GM21576 (cell line): ENCODE measurements at regions not wholly inside any gene's neighbourhood (a gene's known extent, or its start where the extent isn't known, plus 50 kb on each side); places are given as distances from the start of the nearest gene placed in this dataset.
"Not testable (repeated sequence)": the region's sequence is repeated elsewhere in the genome, so short reads cannot be mapped to it uniquely, and the experiment has no call there.

Source experiments
- ATAC-seq: cut with Tn5 transposase; IDR thresholded peaks from one replicate; pipeline ENCODE4 v1.9.1; 2021; ENCODE audit warnings: mild to moderate bottlenecking, moderate library complexity; ENCODE audit not compliant: unreplicated experiment

GRCh38 chr3:22373182-22373581 is 622.2 kb upstream of the ZNF385D start:
- ATAC-seq: no peak

DNA sequence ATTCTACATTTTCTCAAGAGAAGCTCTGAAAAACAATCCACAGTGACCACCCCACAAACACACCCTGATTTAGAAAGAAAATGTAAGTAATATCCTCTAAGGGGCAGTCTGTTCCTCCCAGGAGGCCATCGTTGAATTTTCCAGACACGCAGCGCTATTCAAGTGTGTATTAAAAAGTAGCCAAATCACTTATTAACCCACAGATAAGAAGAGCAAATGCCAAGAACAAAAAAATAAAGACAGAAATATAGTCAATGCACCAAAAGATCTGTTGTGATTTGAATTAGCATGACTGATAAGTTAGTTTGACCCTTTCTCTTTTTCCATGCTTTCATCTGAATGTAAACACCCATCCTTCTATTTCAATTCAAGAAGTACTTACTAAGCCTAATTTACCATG is 622.8 kb upstream of the ZNF385D start:
- no peak for ATAC-seq

- ATAC-seq: no peak
These were observed 626.4 kb upstream of the ZNF385D start for GRCh38 chr3:22377421-22377820.

- ATAC-seq: no peak
These were observed 627.9 kb upstream of the ZNF385D start for GRCh38 chr3:22378869-22379268.

DNA sequence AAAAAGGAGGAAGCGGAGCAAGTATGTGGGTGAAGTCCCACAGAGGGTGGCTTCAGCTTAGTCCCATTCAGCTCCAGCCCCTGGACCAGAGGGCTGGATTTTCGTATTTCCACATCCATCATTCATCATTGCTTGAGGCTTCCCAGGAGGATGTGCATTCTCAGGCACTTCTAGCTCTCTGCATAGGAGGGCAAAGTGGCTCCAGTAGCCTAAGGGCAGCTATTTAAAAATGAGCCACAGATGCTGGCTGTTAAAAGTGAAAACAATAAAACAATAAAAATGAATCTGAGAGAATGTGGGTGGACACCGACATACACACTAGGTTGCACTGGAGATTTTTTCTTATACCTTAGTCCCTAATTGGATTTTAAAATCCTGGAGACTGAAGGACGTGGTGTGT is 629.2 kb upstream of the ZNF385D start:
- ATAC-seq: no peak

DNA sequence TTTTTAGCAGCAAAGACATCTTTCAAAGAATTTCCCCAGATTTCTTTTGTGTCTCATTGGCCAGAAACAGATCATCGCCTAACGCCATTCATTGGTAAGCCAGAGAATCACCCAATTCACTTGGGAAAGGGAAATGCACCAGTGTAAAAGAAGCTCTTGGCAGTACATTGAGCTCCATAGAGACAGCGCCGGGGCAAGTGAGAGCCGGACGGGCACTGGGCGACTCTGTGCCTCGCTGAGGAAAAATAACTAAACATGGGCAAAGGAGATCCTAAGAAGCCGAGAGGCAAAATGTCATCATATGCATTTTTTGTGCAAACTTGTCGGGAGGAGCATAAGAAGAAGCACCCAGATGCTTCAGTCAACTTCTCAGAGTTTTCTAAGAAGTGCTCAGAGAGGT is 630.6 kb upstream of the ZNF385D start:
- ATAC-seq: not testable (repeated sequence)

DNA sequence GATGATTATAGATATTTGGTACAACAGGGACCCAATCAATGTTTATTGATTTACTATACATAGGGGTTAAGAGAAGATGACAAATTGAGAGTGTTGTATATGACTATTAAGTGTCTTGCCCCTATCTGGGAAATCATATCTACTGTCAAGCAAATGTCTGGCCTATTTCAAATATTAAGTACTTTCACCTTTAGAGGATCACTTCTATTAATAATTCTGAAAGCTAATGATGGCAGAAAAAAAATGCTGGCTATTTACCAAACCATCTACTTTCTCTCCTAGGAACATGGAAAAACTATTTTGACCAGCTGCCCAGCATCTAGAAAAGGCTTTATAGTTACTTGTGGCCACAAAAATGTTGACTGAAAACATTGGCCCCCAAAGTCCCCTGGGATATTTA is 632.3 kb upstream of the ZNF385D start:
- ATAC-seq: no peak

DNA sequence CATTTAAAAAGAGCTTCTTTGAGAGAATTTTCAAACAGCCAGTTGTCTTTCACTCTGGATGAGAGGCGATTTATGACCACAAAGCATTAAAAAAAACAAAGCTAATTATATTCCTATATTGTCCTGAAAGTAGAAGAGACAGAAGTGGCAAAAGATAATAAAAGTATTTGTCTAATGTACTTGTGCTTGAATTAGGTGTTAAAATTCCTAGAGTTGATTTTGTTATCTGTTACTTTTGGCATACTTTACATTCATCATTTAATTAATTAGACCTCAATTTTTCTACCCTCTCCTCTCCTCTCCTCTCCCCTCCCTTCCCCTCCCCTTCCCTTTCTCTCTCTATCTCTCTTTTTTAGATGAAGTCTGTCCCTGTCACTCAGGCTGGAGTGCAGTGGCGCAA is 635.1 kb upstream of the ZNF385D start:
- no peak for ATAC-seq

- ATAC-seq: no peak
These were observed 641.3 kb upstream of the ZNF385D start for GRCh38 chr3:22392286-22392685.

- ATAC-seq: no peak
These were observed 641.8 kb upstream of the ZNF385D start for GRCh38 chr3:22392859-22393258.

- no peak for ATAC-seq
These were observed 648.6 kb upstream of the ZNF385D start for GRCh38 chr3:22399566-22399965.

- ATAC-seq: no peak
These were observed 650.5 kb upstream of the ZNF385D start for GRCh38 chr3:22401499-22401898.

- ATAC-seq: no peak
These were observed 663.2 kb upstream of the ZNF385D start for GRCh38 chr3:22414239-22414638.

- not testable (repeated sequence) for ATAC-seq
These were observed 665.9 kb upstream of the ZNF385D start for GRCh38 chr3:22416838-22417446.

- no peak for ATAC-seq
These were observed 668.3 kb upstream of the ZNF385D start for GRCh38 chr3:22419261-22419660.

- no peak for ATAC-seq
These were observed 670.6 kb upstream of the ZNF385D start for GRCh38 chr3:22421589-22421988.

DNA sequence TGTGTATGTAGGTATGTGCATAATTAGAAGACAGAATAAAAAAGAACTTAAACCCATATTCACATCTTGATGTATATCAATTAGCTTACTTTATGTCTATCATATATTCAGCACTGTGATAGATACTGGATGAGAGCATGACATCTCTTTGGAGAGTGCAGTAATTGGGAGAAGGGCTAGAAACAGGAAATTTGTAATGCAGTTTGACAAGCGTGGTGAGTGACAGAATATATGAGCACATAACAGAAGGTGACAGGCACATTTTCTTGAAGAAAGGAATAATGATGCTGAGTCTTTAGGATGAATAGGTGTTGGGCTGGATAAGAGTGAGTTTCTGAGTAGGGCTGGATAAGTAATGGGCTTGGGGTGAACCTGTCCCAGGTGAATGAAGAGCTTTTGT is 680.3 kb upstream of the ZNF385D start:
- no peak for ATAC-seq

- no peak for ATAC-seq
These were observed 688.6 kb upstream of the ZNF385D start for GRCh38 chr3:22439626-22440025.

DNA sequence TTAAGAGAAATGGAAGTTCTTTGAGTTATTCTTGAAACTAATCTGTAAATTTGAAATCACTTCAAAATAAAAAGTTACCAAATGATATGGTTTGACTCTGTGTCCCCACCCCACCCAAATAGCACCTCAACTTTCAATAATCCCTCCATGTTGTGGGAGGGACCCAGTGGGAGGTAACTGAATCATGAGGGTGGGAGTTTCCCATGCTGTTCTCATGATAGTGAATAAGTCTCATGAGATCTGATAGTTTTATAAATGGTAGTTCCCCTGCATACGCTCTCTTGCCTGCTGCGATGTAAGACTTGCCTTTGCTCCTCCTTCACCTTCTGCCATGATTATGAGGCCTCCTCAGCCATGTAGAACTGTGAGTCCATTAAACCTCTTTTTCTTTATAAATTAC is 690.7 kb upstream of the ZNF385D start:
- ATAC-seq: no peak

GRCh38 chr3:22443571-22444233 is 692.7 kb upstream of the ZNF385D start:
- no peak for ATAC-seq

DNA sequence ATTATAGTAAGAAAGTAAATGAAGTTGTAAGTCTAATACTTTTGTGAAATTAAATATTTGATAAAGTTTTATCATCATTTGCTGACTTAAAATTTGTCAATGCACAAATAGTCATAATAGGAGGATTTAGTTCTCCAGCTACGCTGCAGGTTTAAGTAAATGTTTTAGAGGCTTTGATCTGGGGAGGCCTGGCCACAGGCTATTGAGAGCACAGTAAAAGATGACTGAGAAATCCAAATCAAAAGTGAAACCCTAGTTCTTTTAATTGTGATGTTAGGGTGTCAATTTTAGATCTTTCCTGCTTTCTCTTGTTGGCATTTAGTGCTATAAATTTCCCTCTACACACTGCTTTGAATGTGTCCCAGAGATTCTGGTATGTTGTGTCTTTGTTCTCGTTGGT is 694.3 kb upstream of the ZNF385D start:
- ATAC-seq: not testable (repeated sequence)

DNA sequence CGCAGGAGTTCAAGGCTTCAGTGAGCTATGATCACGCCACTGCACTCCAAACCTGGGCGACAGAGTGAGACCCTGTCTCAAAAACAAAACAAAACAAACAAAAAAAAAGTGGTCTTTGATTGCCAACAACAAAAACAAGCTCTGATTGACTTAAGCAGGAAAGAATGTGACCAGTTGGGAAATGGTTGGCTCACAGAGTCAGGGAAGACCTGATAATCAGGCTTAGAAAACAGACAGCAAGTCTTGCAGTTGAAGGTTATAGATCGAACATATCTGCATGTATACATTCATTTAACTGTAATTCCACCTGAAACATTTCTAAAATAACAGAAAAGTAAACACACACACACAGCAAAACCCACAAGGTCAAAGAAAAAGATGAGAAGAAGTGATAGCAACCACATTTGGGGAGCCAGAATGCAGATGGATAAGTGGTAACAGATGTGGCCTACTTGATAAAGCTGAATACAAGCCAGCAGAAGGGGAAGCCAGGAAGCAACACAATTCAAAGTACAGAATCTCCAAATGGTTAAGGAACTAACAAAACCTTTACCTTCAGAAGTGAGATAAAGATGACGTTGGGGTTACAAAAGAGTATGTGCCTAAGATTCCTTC is 699.9 kb upstream of the ZNF385D start:
- no peak for ATAC-seq
